Activated CD4-positive, alpha-beta T cell treated with anti-CD3 and anti-CD28 coated beads for 36 hours (primary cell): ENCODE measurements at regions not wholly inside any gene's neighbourhood (a gene's known extent, or its start where the extent isn't known, plus 50 kb on each side); places are given as distances from the start of the nearest gene placed in this dataset.

Source experiments
- ATAC-seq: fragments of 200-7000 bp; cut with Tn5 transposase; one replicate; pipeline ENCODE4 v1.10.0; 2021; ENCODE audit warnings: mild to moderate bottlenecking, moderate library complexity
- CTCF ChIA-PET: fragments of 350-600 bp; sonication (Branson Sonifier 250); formaldehyde crosslinking; loops from one replicate; lab custom pipeline; 2021; ENCODE audit warnings: antibody characterized with exemption; lab: Charles Lee
- POLR2A ChIA-PET: fragments of 350-600 bp; sonication (Branson Sonifier 250); formaldehyde crosslinking; loops from one replicate; lab custom pipeline; 2021; ENCODE audit warnings: antibody characterized with exemption, inconsistent platforms; lab: Charles Lee
- DNase-seq: peaks from one replicate; pipeline ENCODE4 v3.0.0-alpha.2; 2020
- H3K27ac Mint-ChIP-seq: one replicate; pipeline ENCODE4 v1.8.0; 2021; ENCODE audit warnings: mixed read lengths
- H3K27me3 Mint-ChIP-seq: one replicate; pipeline ENCODE4 v1.8.0; 2021; ENCODE audit warnings: mixed read lengths
- H3K36me3 Mint-ChIP-seq: one replicate; pipeline ENCODE4 v1.8.0; 2021; ENCODE audit warnings: low read depth, mixed read lengths
- H3K4me1 Mint-ChIP-seq: one replicate; pipeline ENCODE4 v1.8.0; 2021; ENCODE audit warnings: mixed read lengths
- H3K4me3 Mint-ChIP-seq: one replicate; pipeline ENCODE4 v1.8.0; 2021; ENCODE audit warnings: mild to moderate bottlenecking, moderate library complexity, mixed read lengths
- H3K9me3 Mint-ChIP-seq: one replicate; pipeline ENCODE4 v1.8.0; 2021; ENCODE audit warnings: low read depth, mixed read lengths
- intact Hi-C, 2 experiments: fragments of 100-400 bp; cut with DNase I in 1 of 2; cut with micrococcal nuclease in 1 of 2; formaldehyde crosslinking; loops; one replicate each; pipeline versions ENCODE4 v1.14.2 to v1.15.1; 2022 to 2024; cut with DNase I, micrococcal nuclease

DNA sequence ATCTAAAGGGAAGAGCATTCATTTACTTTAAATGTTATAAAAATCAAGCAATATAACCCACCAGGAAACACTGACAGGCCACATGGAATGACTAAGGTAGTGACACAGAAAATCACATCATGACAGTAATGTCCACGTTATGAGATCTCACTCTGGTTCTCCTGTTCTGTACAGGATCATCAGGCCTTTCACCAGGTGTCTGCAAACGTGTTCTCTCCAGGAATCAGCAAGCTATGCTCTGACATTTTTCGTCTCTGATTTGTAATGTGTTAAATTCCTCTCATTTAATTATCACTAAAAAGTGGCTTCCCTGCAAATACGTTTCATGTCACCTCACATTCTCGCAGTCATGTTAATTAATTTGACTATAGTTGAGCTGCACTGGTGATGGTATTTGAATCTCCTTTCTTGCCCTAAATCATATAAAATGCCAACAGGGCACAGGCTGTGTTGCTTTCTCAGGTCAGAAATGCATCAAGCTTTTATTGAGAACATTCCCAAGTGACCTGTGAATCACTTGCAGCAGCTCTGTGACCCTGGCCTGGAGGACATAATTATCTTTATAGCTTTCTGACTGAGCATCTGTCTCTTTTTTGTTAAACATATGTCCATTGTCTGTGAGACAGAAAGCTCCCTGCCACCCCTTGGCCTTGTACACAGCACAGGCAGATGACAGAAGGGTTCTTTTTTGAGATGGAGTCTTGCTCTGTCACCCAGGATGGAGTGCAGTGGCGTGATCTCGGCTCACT, 196.2 kb downstream of the DIRAS2 start:
- POLR2A ChIA-PET: no interaction called here
- no peak for DNase-seq
- Mint-ChIP-seq H3K4me1 (no peaks in the 10 kb centered on the region), H3K27me3 (peaks cover 20% of the 10 kb centered on the region), H3K4me3 (no peak overlapping the region), H3K36me3 (no peaks in the 10 kb centered on the region), H3K27ac (no peak overlapping the region), H3K9me3 (peaks cover 2% of the 10 kb centered on the region)
- CTCF ChIA-PET: interaction anchor here (0.9 kb wide), 1 partner anchor 245 kb away, joined by 3 read pairs; no protein-coding TSS in a partner anchor
- intact Hi-C loops: no loop called here
- ATAC-seq: no peak

DNA sequence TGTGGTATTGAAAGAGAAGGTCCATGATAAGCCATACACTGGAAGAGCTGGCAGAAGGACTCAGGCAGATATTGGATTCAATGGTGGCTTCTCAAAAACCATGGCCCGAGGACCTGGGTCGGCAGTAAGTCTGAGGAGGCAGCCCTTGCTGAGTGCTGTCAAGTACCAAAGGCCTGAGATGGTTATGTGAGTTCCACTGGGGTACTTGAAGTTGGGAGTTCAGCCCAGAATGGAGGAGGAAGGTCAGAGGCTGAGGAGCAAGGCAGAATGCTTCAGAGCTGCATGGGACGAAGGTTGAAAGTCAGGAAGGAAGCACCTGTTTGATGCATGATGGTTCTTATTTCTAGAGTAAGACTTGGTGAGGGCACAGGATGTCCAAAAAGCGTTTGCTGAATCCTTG, 194.9 kb downstream of the DIRAS2 start:
- ChIA-PET CTCF (no interaction called here), POLR2A (no interaction called here)
- peaks cover 13% of the 10 kb centered on the region for H3K27me3 Mint-ChIP-seq
- intact Hi-C loops: no loop called here
- H3K9me3 Mint-ChIP-seq: no peaks in the 10 kb centered on the region
- H3K4me3 Mint-ChIP-seq: no peak overlapping the region
- no peaks in the 10 kb centered on the region for H3K36me3 Mint-ChIP-seq
- no peak overlapping the region for H3K27ac Mint-ChIP-seq
- ATAC-seq (no peak), DNase-seq (no peak)
- H3K4me1 Mint-ChIP-seq: no peaks in the 10 kb centered on the region

DNA sequence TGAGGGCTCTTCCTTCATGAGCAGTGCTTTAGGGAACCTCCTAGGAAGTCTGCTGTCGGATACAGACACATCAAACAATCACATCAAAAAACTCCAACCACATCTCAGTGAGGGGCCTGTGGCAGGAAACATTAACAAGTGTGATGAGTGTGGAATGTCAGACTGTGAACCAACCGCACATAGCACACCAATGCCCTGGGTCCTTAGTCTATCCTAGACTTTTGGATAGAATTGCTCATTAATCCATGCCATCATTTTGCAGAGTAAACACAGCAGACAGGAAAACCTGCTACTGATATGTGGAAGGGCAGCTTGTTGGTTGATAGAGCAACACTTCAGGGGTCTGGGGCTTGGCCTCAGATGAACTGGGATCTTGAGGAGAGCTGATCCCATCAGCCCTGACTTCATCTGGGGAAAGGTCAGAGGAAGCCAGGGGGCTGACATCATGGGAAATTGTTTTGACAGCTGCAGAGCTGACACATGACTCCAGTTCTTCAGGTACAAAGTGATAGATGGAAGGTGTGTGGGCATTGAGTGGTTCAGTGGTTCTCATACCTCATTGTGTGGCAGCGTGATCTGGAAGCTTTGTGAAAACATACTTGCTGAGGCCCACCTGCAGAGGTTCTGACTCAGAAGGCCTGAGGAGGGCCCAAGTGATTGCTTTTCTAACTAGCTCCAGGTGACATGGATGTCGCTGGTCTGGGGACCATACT, 193.3 kb downstream of the DIRAS2 start:
- ATAC-seq (no peak), DNase-seq (no peak)

DNA sequence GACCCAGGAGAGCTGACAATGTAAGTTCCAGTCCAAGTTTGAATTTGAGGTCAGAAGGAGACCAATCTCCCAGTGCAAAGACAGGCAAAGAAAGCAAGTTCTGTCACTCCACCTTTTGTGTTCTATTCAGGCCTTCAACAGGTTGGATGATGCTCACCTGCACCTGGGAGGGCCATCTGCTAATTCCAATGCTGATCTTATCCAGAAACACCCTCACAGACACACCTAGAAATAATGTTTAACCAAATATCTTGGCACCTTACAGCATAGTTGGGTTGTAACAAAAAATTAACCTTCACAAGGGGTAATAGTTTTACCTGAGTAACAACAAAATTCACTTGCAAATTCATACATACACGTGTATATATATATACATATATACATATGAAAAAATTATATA, 190.8 kb downstream of the DIRAS2 start:
- no peak overlapping the region for H3K4me3 Mint-ChIP-seq
- ChIA-PET POLR2A (no interaction called here), CTCF (no interaction called here)
- H3K9me3 Mint-ChIP-seq: no peaks in the 10 kb centered on the region
- intact Hi-C loops: no loop called here
- H3K4me1 Mint-ChIP-seq: no peaks in the 10 kb centered on the region
- ATAC-seq (no peak), DNase-seq (no peak)
- no peaks in the 10 kb centered on the region for H3K36me3 Mint-ChIP-seq
- H3K27ac Mint-ChIP-seq: no peak overlapping the region
- H3K27me3 Mint-ChIP-seq: peaks cover 8% of the 10 kb centered on the region

More for the DNA sequence above, 193.3 kb downstream of the DIRAS2 start:
- ChIA-PET POLR2A (no interaction called here), CTCF (interaction anchor here (1.3 kb wide), 1 partner anchor 10 kb away, joined by 3 read pairs; no protein-coding TSS in a partner anchor)
- Mint-ChIP-seq H3K27ac (no peak overlapping the region), H3K9me3 (no peaks in the 10 kb centered on the region), H3K4me1 (no peaks in the 10 kb centered on the region), H3K27me3 (peaks cover 11% of the 10 kb centered on the region), H3K36me3 (no peaks in the 10 kb centered on the region), H3K4me3 (no peak overlapping the region)
- intact Hi-C loops: no loop called here

DNA sequence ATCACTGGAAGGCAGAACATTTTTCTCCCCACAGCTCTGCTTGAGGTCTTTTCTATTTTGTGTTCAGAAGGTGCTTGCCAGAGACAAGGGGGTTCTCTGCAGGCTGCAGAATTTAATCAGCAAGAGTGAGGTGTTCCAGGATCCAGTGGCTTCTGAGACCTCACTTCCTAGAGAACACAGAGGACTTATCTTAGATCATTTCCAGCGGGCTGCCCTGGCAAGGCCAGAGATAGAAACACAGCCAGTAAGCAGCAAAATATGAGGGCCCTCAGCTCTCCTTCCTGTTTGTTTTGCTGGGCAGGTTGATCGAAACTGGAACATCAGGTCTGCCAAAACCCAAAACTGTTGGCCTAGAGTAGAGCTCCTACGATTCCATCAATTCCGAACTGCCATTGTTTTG, 187.3 kb downstream of the DIRAS2 start:
- Mint-ChIP-seq H3K27ac (no peak overlapping the region), H3K4me1 (no peaks in the 10 kb centered on the region), H3K4me3 (no peak overlapping the region), H3K9me3 (no peaks in the 10 kb centered on the region), H3K36me3 (no peaks in the 10 kb centered on the region), H3K27me3 (peaks cover 4% of the 10 kb centered on the region)
- DNase-seq: no peak
- intact Hi-C loops: no loop called here
- ChIA-PET POLR2A (no interaction called here), CTCF (no interaction called here)
- no peak for ATAC-seq

DNA sequence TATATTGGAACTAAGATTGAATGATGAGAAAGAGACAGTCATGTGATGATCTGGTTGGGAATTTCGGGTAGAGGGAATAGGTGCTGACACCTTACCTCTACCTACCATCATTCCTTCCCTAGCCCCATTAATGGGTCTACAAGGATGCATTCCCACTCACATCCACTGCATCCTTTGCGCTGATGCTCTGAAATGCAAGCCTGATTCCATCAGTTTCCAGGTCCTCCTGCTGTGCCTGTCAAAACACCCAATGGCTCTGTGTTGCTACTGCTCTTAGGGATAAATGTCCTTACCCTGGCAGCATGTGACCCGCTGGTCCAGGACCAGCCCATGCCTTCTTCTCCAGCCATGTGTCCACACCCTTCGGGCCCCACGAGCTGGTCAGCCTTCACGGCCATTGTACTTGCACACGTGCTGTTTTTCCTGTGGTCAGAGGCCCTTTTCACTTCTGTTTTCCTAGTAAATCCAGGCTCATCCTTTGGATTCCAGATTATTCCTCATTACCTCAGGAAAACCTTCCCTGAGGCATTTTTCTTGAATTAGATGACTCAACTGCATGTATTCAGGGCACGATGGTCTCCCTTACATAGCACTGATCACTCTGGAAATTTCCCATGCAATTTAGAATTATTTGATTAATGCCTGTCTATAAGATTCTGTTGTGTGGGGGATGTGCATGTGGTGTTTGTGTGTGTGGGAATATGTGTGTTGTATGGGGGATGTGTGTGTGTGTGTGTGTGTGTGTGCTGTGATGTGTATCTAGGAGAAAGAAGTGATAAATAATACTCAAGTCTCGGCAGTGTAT, 185.0 kb downstream of the DIRAS2 start:
- no peaks in the 10 kb centered on the region for H3K9me3 Mint-ChIP-seq
- ATAC-seq (no peak), DNase-seq (no peak)
- H3K36me3 Mint-ChIP-seq: no peaks in the 10 kb centered on the region
- no peaks in the 10 kb centered on the region for H3K4me1 Mint-ChIP-seq
- CTCF ChIA-PET: no interaction called here
- H3K4me3 Mint-ChIP-seq: no peak overlapping the region
- POLR2A ChIA-PET: no interaction called here
- intact Hi-C loops: no loop called here
- peaks cover 4% of the 10 kb centered on the region for H3K27me3 Mint-ChIP-seq
- no peak overlapping the region for H3K27ac Mint-ChIP-seq

DNA sequence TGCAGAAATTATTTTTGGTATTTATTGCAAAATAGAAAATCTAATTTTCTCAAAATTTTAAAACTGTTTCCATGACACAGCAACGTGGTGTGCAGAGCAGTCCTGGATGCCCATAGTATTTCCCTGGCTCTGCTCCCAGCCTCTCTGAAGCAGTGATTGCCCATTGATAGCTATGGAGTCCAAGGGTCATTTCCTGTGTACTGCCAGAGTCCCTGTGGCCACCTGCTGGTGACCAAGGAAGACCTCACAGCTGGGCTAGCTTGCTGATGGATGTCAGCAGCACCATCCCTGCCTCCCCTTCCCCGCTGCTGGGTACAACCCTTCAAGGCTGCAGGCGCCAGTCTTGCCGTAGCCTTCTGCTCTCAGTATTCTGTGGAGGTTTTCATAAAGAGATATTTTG, 184.1 kb downstream of the DIRAS2 start:
- ChIA-PET CTCF (no interaction called here), POLR2A (no interaction called here)
- Mint-ChIP-seq H3K36me3 (no peaks in the 10 kb centered on the region), H3K4me3 (no peak overlapping the region), H3K27me3 (peaks cover 8% of the 10 kb centered on the region), H3K4me1 (no peaks in the 10 kb centered on the region), H3K9me3 (no peaks in the 10 kb centered on the region), H3K27ac (no peak overlapping the region)
- ATAC-seq (no peak), DNase-seq (no peak)
- intact Hi-C loops: no loop called here

DNA sequence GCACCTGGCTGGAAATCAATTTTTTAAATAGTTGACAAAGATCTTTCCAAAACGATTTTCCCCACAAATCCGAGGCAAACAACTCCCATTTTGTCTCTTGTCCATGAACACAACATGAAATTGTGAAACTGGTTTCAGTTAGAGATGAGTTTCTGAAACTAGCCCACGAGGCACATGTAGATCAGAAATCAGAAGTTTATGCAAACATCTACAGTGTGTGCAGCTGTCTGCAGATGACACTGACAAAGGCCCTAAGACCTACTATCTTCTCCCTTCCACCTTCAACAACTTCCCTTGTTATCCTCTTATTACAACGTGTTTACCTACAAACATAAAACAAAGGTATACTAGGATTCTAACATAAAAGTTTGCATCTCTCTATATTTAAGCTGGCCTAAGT, 183.3 kb downstream of the DIRAS2 start:
- H3K4me3 Mint-ChIP-seq: no peak overlapping the region
- H3K4me1 Mint-ChIP-seq: no peaks in the 10 kb centered on the region
- H3K36me3 Mint-ChIP-seq: no peaks in the 10 kb centered on the region
- peaks cover 8% of the 10 kb centered on the region for H3K27me3 Mint-ChIP-seq
- intact Hi-C loops: no loop called here
- CTCF ChIA-PET: interaction anchor here (0.8 to 1.1 kb wide), 4 partner anchors 9 to 234 kb away, joined by 3 to 4 read pairs (median 3); no protein-coding TSS in a partner anchor
- no peak for DNase-seq
- ATAC-seq: no peak
- H3K9me3 Mint-ChIP-seq: no peaks in the 10 kb centered on the region
- POLR2A ChIA-PET: no interaction called here
- no peak overlapping the region for H3K27ac Mint-ChIP-seq

DNA sequence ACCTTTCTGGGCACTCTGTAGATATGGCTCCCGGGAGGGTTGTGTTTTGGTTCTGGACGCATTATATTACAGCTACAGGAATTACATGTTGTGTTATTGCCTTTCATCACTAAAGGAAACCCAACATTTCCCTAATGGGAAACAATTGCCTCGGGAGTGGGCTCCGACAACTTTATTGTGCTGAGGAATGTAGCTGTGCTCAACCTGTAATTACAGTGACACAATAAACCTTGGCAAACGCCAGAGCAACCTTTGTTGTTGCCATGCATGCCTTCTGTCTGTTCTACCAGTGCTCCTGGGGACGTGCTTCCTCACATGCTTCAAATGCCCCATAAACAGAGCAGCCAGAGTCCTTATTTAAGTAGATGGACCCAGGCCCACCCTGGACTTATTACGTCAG, 182.4 kb downstream of the DIRAS2 start:
- CTCF ChIA-PET: interaction anchor here (0.8 to 1.1 kb wide), 4 partner anchors 10 to 235 kb away, joined by 3 to 4 read pairs (median 3); no protein-coding TSS in a partner anchor
- no peak for ATAC-seq
- peaks cover 8% of the 10 kb centered on the region for H3K27me3 Mint-ChIP-seq

DNA sequence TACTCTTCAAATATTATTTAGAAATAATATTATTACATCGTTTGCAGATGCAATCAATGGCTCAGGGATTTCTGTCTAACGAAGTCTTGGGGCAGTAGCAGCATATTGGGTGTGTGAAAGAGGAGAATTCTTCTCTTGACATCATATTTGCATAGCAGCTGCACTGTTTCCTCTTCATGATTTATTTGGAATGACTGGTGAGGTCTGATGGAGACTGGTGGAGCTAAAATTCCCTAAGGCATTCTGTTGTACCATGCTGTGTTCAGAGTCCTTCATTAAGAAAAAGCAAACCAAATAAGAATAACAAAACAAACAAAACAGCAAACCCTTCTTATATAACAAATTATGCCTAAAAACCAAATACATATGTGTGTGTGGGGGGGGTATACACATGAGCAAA, 177.6 kb downstream of the DIRAS2 start:
- POLR2A ChIA-PET: interaction anchor here (0.6 kb wide), 1 partner anchor 29 kb away, joined by 4 read pairs; no protein-coding TSS in a partner anchor
- intact Hi-C loops: no loop called here

More for the DNA sequence above, 182.4 kb downstream of the DIRAS2 start:
- no peaks in the 10 kb centered on the region for H3K9me3 Mint-ChIP-seq
- H3K36me3 Mint-ChIP-seq: no peaks in the 10 kb centered on the region
- no peak overlapping the region for H3K4me3 Mint-ChIP-seq
- H3K27ac Mint-ChIP-seq: no peak overlapping the region
- intact Hi-C loops: no loop called here
- DNase-seq: no peak
- POLR2A ChIA-PET: no interaction called here
- H3K4me1 Mint-ChIP-seq: no peaks in the 10 kb centered on the region

DNA sequence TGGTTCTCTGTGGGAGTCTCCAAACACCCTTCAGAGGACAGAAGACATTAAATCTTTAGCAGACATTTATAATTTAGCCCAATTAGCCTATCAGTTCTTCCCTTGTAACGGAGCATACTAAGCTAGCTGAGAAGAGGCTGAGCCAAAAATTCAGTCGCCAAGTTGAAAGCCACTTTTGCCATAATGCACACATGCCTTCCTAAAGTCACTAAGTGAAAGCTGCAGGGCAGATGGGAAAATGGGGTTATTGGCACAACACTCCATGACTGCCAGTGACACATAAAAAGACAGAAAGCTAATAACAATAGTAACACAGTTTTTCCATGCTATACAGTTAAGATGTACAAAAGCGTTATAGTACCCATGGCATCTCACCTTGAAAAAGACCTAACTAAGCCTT, 176.2 kb downstream of the DIRAS2 start:
- no peaks in the 10 kb centered on the region for H3K9me3 Mint-ChIP-seq
- CTCF ChIA-PET: no interaction called here
- POLR2A ChIA-PET: no interaction called here
- no peak overlapping the region for H3K4me3 Mint-ChIP-seq
- H3K27ac Mint-ChIP-seq: no peak overlapping the region
- H3K36me3 Mint-ChIP-seq: no peaks in the 10 kb centered on the region
- H3K4me1 Mint-ChIP-seq: no peaks in the 10 kb centered on the region
- DNase-seq (no peak), ATAC-seq (no peak)
- intact Hi-C loops: no loop called here
- H3K27me3 Mint-ChIP-seq: peaks cover 10% of the 10 kb centered on the region

More for the DNA sequence above, 177.6 kb downstream of the DIRAS2 start:
- H3K27ac Mint-ChIP-seq: no peak overlapping the region
- H3K36me3 Mint-ChIP-seq: no peaks in the 10 kb centered on the region
- H3K9me3 Mint-ChIP-seq: no peaks in the 10 kb centered on the region
- no peaks in the 10 kb centered on the region for H3K4me1 Mint-ChIP-seq
- H3K27me3 Mint-ChIP-seq: peaks cover 8% of the 10 kb centered on the region
- ATAC-seq (no peak), DNase-seq (no peak)
- H3K4me3 Mint-ChIP-seq: no peak overlapping the region
- CTCF ChIA-PET: no interaction called here
